HepG2 (cell line): ENCODE measurements at regions not wholly inside any gene's neighbourhood (a gene's known extent, or its start where the extent isn't known, plus 50 kb on each side); places are given as distances from the start of the nearest gene placed in this dataset.

Experiments
- DMAP1 ChIP-seq: IDR thresholded peaks from 2 replicates; pipeline ENCODE4 v1.6.1; 2016
- ERF ChIP-seq: IDR thresholded peaks from 2 replicates; pipeline ENCODE4 v1.6.1; 2018; ENCODE audit warnings: missing biosample characterization, missing genetic modification reagents
- FOXA1 ChIP-seq, 2 experiments: fragments of 450-650 bp in 1 of 2; sonication (generic) in 1 of 2; formaldehyde crosslinking in 1 of 2; IDR thresholded peaks; 2 replicates each; pipeline versions ENCODE4 v1.4.0 to v1.6.1; 2016 to 2020; ENCODE audit warnings: missing genetic modification reagents in 1 of 2
- HDAC1 ChIP-seq: sonication (generic); formaldehyde crosslinking; IDR thresholded peaks from 2 replicates; pipeline ENCODE4 v1.5.1; 2020; ENCODE audit warnings: mild to moderate bottlenecking, missing genetic modification reagents
- HDAC2 ChIP-seq: sonication (generic); formaldehyde crosslinking; IDR thresholded peaks from 2 replicates; pipeline ENCODE4 v1.4.0; 2020; ENCODE audit warnings: missing genetic modification reagents
- HINFP ChIP-seq: sonication (generic); formaldehyde crosslinking; IDR thresholded peaks from 2 replicates; pipeline ENCODE4 v1.4.0; 2020; ENCODE audit warnings: low read depth, mild to moderate bottlenecking, missing genetic modification reagents
- KDM1A ChIP-seq: IDR thresholded peaks from 2 replicates; pipeline ENCODE4 v1.6.1; 2016; ENCODE audit warnings: missing compliant biosample characterization
- MEIS1 ChIP-seq: sonication (generic); formaldehyde crosslinking; IDR thresholded peaks from 2 replicates; pipeline ENCODE4 v1.9.0; 2021; ENCODE audit warnings: mild to moderate bottlenecking, missing genetic modification reagents, moderate library complexity, borderline replicate concordance
- MLXIP ChIP-seq: sonication (generic); formaldehyde crosslinking; IDR thresholded peaks from 2 replicates; pipeline ENCODE4 v1.9.0; 2021; ENCODE audit warnings: missing genetic modification reagents, borderline replicate concordance
- NFYB ChIP-seq: sonication (generic); formaldehyde crosslinking; IDR thresholded peaks from 2 replicates; pipeline ENCODE4 v1.4.0; 2020; ENCODE audit warnings: missing genetic modification reagents
- PREB ChIP-seq: sonication (generic); formaldehyde crosslinking; IDR thresholded peaks from 2 replicates; pipeline ENCODE4 v1.4.0; 2020; ENCODE audit warnings: missing genetic modification reagents
- REL ChIP-seq: sonication (generic); formaldehyde crosslinking; conservative IDR thresholded peaks from 2 replicates; pipeline ENCODE4 v1.8.0; 2022; ENCODE audit warnings: mild to moderate bottlenecking, missing genetic modification reagents, moderate library complexity
- SNAPC5 ChIP-seq: sonication (generic); formaldehyde crosslinking; IDR thresholded peaks from 2 replicates; pipeline ENCODE4 v1.8.1; 2023; ENCODE audit warnings: mild to moderate bottlenecking, missing genetic modification reagents, borderline replicate concordance
- TARDBP ChIP-seq: sonication (generic); formaldehyde crosslinking; IDR thresholded peaks from 2 replicates; pipeline ENCODE4 v1.8.0; 2022; ENCODE audit warnings: mild to moderate bottlenecking, missing genetic modification reagents
- TBX2 ChIP-seq: sonication (generic); formaldehyde crosslinking; IDR thresholded peaks from 2 replicates; pipeline ENCODE4 v1.5.0; 2020; ENCODE audit warnings: missing genetic modification reagents, mild to moderate bottlenecking, borderline replicate concordance
- ZBTB14 ChIP-seq: sonication (generic); formaldehyde crosslinking; IDR thresholded peaks from 2 replicates; pipeline ENCODE4 v1.4.0; 2020; ENCODE audit warnings: missing genetic modification reagents
- ZBTB7B ChIP-seq: sonication (generic); formaldehyde crosslinking; IDR thresholded peaks from 2 replicates; pipeline ENCODE4 v1.4.0; 2020; ENCODE audit warnings: missing genetic modification reagents
- ZC3H13 ChIP-seq: sonication (generic); formaldehyde crosslinking; IDR thresholded peaks from 2 replicates; pipeline ENCODE4 v1.8.1; 2023; ENCODE audit warnings: mild to moderate bottlenecking, missing genetic modification reagents, moderate library complexity
- ZNF143 ChIP-seq: sonication (generic); formaldehyde crosslinking; IDR thresholded peaks from 2 replicates; pipeline ENCODE4 v1.4.0; 2020; ENCODE audit warnings: missing genetic modification reagents
- ZNF576 ChIP-seq: sonication (generic); formaldehyde crosslinking; IDR thresholded peaks from 2 replicates; pipeline ENCODE4 v1.4.0; 2020; ENCODE audit warnings: mild to moderate bottlenecking, missing genetic modification reagents
- ZNF660 ChIP-seq: sonication (generic); formaldehyde crosslinking; IDR thresholded peaks from 2 replicates; pipeline ENCODE4 v1.5.1; 2020; ENCODE audit warnings: mild to moderate bottlenecking, low read depth, missing genetic modification reagents, borderline replicate concordance
- ZNF746 ChIP-seq: sonication (generic); formaldehyde crosslinking; IDR thresholded peaks from 2 replicates; pipeline ENCODE4 v1.8.0; 2022; ENCODE audit warnings: mild to moderate bottlenecking, missing genetic modification reagents
- ZNF75D ChIP-seq: sonication (generic); formaldehyde crosslinking; IDR thresholded peaks from 2 replicates; pipeline ENCODE4 v1.8.1; 2023; ENCODE audit warnings: missing genetic modification reagents, mild to moderate bottlenecking, borderline replicate concordance

GRCh38 chr15:69561071-69561784 lies 108.6 kb downstream of the RPLP1 start (continued):
- TF ChIP-seq ZNF660 (CRISPR knock-in tag) (no peak), NFYB (CRISPR knock-in tag) (peak; percentile 33; the same call in 1 of the 2 replicates), SNAPC5 (no peak), KDM1A (no peak), TBX2 (CRISPR knock-in tag) (peak; percentile 99), MLXIP (no peak), FOXA1 (IDR thresholded peaks at IDR 0.05) (peak; percentile 70), FOXA1 (CRISPR knock-in tag; IDR thresholded peaks at IDR 0.05) (peak; percentile 96), ZNF75D (CRISPR knock-in tag) (no peak), ZNF746 (peak; percentile 89), HDAC2 (CRISPR knock-in tag) (peak; percentile 97), ZC3H13 (CRISPR knock-in tag) (no peak), ZNF576 (CRISPR knock-in tag) (no peak), TARDBP (CRISPR knock-in tag) (peak; percentile 72), HINFP (CRISPR knock-in tag) (peak; percentile 46; the same call in 1 of the 2 replicates), REL (CRISPR knock-in tag) (0 out of 2 replicates have a peak, but pooled peaks have one; percentile 24), DMAP1 (CRISPR knock-in tag) (no peak), ZBTB7B (CRISPR knock-in tag) (peak; percentile 59; the same call in 1 of the 2 replicates), MEIS1 (CRISPR knock-in tag) (peak; percentile 58; the same call in 1 of the 2 replicates), ZNF143 (CRISPR knock-in tag) (peak; percentile 63), ZBTB14 (no peak), ERF (CRISPR knock-in tag) (no peak), HDAC1 (peak; percentile 95), PREB (no peak)
